ENCODE measurements at regions not wholly inside any gene's neighbourhood (a gene's known extent, or its start where the extent isn't known, plus 50 kb on each side); places are given as distances from the start of the nearest gene placed in this dataset.
"Not testable (repeated sequence)": the region's sequence is repeated elsewhere in the genome, so short reads cannot be mapped to it uniquely, and the experiment has no call there.

GRCh38 chr1:83457735-83458248, 541.1 kb downstream of the TTLL7 start:
- DNase-seq = not testable (repeated sequence)

- not testable (repeated sequence) for DNase-seq
These were observed 541.7 kb downstream of the TTLL7 start for GRCh38 chr1:83457281-83457680.

- DNase-seq = not testable (repeated sequence)
These were observed 543.2 kb downstream of the TTLL7 start for GRCh38 chr1:83455753-83456152.

DNA sequence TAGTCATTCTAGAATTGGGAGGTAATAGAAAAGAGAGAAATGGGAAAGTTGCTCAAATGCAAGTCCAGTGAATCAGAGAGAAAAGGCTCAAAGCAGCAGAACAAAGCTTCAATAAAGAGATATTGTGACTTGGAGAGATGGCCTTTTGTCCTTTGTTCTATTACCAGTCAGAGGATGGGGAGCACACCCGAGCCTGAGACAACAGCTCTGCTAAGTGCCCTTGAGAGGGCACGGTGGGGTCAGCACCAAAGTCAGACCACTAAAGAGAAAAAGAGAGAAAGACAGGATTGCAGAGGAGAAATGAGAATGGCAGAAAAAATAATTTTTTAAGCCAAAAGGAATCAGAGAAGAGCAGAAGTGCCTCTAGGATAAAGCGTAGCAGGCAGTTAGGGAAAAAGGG, 553.1 kb downstream of the TTLL7 start:
- DNase-seq = not testable (repeated sequence)

DNA sequence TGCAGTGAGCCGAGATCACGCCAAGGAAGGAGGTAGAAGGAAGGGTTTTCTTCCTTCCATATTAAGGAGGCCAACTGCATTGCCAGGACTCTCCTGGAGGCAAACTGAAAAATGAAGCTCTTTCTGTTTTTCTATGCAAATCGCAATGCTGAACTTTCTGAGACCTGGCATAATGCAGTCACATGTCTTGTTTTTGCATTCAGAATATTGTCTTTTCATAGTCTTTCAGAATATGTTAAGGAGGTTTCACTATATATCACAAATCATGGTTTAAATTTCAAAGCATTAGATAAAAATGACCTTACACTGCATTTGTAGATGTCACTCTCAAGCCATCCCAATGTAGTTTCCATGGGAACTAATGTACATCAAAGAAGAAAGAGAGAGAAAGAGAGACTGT, 556.5 kb downstream of the TTLL7 start:
- DNase-seq = not testable (repeated sequence)

DNA sequence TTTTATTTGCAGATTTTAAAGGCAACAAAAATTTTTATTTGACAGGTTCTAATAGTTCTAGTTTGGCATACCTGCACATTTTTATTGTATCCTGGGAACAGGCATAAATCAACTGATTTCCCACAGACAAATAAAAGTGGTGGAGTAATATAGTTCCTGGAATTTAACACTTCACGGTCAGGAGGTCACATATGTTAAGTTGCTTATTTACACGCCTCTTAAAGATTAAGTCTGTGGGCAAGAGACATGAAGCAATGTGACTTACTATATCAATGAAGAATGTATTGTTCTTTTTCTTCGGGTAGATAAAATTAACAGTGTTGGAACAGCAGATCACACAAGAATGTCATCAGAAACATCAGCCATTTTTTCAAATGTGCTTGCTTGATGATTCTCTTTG, 558.3 kb downstream of the TTLL7 start:
- DNase-seq = not testable (repeated sequence)

DNA sequence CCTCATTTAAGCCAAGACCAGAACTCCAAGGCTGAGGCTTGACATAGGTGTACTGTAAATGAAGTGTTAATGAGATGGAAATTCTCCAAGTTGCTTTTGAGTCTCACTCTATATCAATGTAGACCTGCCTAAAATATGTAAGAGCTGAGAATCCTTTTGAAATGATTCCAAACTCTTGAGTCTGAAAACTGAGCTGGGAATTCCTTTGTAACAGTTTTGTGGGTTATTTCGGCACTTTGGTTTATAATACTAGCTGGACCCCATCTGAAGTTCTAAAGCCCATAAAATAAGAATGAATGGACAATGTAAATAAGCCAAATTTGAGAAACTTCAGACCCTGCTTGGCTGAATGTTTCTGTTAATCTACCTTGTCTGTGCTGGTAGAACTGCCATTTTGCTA, 558.9 kb downstream of the TTLL7 start:
- not testable (repeated sequence) for DNase-seq

DNA sequence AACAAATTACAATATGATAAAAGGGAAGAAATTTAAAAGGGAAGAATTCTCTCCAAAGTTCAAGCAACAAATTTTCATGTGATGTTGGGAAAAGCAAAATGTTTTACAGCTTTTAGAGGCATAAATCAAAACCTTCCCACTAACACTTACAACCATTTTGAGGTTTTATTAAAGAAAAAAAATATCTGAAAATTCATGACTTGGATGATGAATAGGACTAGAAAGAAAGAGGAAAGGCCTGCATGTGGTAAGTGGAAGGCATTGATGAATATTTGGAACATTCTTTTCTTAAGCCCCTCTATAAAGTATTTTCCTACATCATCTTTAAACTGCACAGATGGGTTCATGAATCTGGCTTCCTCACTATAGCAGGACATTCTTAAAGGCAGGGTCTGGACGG, 560.6 kb downstream of the TTLL7 start:
- not testable (repeated sequence) for DNase-seq

DNA sequence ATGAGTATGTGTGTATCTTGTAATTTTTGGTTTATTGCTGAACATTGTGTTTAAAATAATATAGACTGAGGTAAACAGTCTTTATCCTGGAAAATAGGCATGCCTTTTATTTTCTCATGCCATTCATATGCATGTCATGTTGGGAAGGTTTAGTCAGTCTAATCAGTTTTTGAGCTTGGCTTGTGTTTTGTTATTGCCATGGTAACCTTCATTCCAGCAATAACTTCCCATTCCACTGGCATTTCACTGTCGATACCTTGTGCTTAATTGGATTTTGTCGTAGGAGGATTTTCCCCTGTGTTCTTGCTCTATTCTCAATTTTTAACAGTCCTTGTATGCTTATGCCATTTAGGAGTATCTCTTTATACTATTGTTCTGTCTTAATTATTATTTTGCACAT, 563.6 kb downstream of the TTLL7 start:
- not testable (repeated sequence) for DNase-seq

- DNase-seq = not testable (repeated sequence)
These were observed 571.4 kb downstream of the TTLL7 start for GRCh38 chr1:83427566-83427965.

DNA sequence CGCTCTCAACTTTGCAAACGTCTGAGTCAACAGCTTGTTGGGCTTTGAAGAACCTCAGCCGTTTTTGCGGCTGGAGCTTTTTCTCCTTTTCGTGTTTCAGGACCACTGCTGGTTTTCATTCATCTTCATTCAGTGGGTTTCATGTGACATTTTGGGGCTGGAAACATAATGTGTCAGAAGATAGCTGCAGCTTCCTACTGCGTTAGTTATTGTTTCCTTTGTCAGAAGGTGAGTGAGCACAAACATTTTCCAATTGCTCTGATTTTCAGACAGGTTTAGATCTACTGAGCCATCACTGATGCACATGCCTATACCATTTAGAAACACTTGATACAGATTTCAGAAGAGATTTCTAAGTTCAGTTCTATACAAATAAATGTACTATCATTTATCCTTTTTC, 575.5 kb downstream of the TTLL7 start:
- not testable (repeated sequence) for DNase-seq

DNA sequence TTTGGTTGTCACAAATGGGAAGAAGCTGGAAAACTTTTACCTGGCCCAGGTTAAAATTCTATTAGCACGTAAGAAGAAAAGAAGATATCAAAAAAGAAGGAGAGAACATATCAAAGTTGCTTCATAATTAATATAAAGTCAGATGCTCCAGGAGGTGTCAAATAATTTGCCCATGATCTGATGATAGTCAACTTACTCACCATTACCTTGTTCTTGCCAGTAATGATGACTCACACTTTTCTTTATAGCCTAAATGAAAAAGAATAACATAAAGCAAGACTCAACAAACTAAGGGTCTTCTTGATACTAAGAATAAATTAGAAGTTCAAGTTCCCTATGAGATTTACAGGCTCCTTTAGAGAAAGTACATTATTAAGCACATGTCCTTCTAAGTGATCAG, 580.4 kb downstream of the TTLL7 start:
- no peak for DNase-seq

DNA sequence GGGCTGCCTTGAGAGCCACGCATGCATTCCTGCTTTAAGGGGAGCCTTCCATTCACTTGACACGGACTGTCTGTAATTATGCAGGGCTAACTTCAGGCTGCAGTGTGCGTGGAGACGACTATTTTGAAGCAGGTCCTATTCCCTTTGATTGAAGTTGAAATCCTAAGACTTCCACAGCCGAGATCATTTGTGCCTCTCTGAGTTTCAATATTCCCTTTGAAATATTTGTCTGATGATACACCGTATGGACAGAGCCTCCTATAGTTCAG, 585.2 kb downstream of the TTLL7 start:
- DNase-seq = not testable (repeated sequence)

GRCh38 chr1:83410746-83411413, 588.1 kb downstream of the TTLL7 start:
- DNase-seq = not testable (repeated sequence)

DNA sequence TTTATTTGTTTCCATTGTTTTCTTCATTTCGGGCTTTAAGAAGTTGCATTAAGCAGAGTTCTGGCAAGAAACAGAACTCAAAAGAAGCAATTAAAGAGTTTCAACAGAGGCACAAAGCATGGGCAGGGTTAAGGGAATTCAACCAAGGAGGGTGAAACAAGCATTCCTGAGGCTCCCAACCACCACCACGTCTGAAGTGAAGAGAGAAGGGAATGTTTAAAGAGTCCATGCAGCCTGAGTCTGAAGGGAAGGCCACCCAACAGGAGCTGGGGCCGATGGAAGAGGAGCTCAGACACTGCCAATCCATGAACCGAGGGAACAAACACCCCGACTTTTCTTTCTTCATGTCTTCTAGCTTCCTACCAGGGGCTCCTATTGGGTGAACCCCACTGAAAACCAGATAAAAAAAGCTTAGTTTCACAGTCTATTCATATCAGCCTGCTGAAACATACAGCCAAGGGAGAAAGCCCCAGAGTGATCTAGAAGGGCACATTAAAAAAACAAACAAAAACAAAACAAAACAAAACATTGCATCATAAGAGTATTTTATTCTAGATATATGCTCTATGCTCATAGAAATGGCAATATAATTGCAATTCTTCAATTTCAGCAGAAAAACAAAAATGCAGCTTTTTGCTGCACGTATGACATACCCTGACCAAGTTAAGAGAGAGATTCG, 592.1 kb downstream of the TTLL7 start:
- not testable (repeated sequence) for DNase-seq

DNA sequence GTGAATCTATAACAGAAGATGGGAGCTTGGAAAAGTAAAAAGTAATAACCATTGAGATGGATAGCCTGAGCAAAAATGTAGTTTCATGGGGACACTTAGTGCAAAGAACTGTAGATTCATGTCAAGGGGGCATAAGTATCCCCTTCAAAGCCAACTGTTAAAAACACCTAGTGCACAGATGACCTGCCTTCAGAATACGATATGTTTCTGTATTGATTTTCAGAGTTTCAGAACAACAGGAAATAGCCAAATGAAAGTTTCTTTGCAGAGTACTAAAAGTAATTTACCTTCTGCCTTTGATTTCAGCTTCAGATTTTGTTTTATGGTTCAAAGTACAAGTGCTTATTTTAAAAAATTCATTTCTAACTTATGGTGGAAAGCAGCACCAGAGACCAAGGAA, 593.1 kb downstream of the TTLL7 start:
- not testable (repeated sequence) for DNase-seq

GRCh38 chr1:83403500-83403899, 595.4 kb downstream of the TTLL7 start:
- DNase-seq = not testable (repeated sequence)

DNA sequence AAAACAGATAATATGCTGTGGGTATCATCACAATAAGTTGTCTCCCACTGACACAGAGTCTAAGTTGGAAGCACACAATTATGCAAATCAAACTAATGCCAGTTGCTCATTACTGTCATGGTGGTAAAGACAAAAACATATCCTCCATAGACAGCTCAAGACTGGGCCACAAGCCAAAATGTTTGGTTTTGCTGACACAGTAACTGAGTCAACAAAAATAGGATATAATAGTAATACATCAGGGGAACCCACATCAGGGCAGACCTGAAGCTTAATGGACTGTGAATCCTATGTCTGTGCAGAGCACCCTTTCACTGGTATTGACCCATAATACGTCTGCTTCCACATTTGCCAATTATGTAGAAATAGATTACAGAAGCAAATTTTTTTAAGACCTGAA, 597.8 kb downstream of the TTLL7 start:
- DNase-seq = not testable (repeated sequence)

- DNase-seq = not testable (repeated sequence)
These were observed 598.8 kb downstream of the TTLL7 start for GRCh38 chr1:83400173-83400572.

GRCh38 chr1:83398125-83398524, 600.8 kb downstream of the TTLL7 start:
- DNase-seq = not testable (repeated sequence)

DNA sequence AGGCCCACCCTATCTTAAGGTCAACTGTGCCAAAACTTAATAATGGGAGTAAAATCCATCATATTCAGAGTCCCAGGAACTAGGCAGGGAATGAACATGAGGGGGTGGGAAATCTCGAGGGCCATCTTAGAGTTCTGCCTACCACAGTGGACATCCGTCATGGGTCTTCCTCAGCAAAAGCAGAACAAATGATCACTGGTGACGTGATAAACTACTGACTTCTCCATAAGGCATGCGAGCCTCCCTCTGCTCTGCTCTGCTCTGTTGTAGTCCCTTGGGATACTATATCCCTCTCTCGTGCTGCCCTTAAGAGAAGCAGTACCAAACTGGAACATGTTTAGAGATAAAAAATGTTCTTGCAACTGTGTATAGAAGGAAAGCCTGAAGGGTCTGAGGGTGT, 603.8 kb downstream of the TTLL7 start:
- DNase-seq = not testable (repeated sequence)

- not testable (repeated sequence) for DNase-seq
These were observed 612.0 kb downstream of the TTLL7 start for GRCh38 chr1:83386946-83387345.

DNA sequence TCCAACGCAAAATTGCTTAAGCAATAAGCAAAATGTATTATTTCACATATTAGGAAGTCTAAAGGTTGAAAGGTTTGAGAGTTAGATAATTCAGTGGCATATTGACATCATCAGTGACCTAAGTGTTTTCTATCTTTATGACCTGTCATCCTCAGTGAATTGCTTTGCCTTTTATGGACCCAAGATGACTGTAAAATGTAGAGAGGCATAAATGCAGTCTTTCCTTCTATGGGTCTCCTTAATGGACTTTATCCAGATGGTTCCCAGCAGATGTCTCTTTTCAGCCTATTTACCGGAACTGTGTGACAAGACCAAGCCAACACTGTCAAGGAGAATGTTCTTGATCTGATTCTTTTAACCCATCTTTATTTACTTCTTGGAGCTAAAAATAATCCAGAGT, 615.8 kb downstream of the TTLL7 start:
- DNase-seq = not testable (repeated sequence)

DNA sequence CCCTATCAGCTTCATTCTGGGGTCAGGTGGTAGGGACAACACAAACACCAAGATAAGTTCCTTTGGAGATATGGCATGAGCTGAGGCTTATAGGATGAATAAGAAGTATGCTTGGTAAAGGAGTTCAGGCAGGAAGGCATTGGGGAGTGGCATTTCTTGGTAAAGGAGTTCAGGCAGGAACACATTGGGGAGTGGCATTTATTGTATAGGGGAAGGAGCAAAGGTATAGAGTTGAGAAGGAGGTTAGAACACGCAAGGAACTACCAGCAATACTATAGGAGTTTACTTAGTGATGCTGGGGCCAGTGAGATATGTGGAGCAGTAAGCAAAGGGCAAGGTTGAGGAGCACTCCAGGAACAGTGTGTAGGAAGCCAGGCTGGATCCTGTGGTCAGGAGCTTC, 625.9 kb downstream of the TTLL7 start:
- not testable (repeated sequence) for DNase-seq

- DNase-seq = not testable (repeated sequence)
These were observed 629.1 kb downstream of the TTLL7 start for GRCh38 chr1:83369853-83370252.

Data from NK-92 treated with Interleukin-12 subunit alpha and Interleukin-12 subunit beta, amount 100 ng/mL, for 24 hours (cell line).